IMR-90 (cell line): ENCODE measurements at regions not wholly inside any gene's neighbourhood (a gene's known extent, or its start where the extent isn't known, plus 50 kb on each side); places are given as distances from the start of the nearest gene placed in this dataset.

ENCODE experiments used
- FOS ChIP-seq: fragments of 150-350 bp; IDR thresholded peaks from 2 replicates; pipeline ENCODE4 v1.6.1; 2016; ENCODE audit warnings: low read depth, low read length
- POLR2A ChIP-seq: IDR thresholded peaks from 2 replicates; pipeline ENCODE4 v1.6.1; 2012; ENCODE audit warnings: mild to moderate bottlenecking, low read depth, low read length
- USF2 ChIP-seq: fragments of 150-350 bp; IDR thresholded peaks from 2 replicates; pipeline ENCODE4 v1.6.1; 2017; ENCODE audit warnings: mild to moderate bottlenecking, antibody characterized with exemption, low read length, low read depth
- TF ChIP-seq, protein P1 (sequence below): conservative IDR thresholded peaks from 2 replicates; pipeline ENCODE4 v1.5.1; 2012; ENCODE audit warnings: mild to moderate bottlenecking, low read depth, low read length, improper control_type of control experiment

DNA sequence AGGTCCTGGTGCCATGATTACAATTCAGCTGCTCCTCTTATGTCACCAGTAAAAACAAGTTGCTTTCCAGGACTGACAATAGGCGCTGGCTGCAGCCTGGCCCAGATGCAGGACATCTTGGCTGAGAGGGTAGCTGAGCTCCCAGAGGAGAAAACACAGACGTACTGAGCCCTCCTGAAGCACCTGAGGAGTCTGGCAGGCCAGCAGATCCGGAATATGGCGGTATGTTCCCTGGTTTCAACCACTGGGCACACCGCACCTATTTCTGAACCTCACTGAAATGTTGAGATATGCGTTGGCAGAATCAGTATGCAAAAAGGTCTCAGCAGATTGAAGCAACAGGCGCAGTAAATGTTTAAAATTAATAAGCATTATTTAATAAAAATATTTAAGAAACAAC is 73.1 kb upstream of the BZW1 start:
- TF ChIP-seq, protein P1, sequence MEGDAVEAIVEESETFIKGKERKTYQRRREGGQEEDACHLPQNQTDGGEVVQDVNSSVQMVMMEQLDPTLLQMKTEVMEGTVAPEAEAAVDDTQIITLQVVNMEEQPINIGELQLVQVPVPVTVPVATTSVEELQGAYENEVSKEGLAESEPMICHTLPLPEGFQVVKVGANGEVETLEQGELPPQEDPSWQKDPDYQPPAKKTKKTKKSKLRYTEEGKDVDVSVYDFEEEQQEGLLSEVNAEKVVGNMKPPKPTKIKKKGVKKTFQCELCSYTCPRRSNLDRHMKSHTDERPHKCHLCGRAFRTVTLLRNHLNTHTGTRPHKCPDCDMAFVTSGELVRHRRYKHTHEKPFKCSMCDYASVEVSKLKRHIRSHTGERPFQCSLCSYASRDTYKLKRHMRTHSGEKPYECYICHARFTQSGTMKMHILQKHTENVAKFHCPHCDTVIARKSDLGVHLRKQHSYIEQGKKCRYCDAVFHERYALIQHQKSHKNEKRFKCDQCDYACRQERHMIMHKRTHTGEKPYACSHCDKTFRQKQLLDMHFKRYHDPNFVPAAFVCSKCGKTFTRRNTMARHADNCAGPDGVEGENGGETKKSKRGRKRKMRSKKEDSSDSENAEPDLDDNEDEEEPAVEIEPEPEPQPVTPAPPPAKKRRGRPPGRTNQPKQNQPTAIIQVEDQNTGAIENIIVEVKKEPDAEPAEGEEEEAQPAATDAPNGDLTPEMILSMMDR: no peak
- no peak for TF ChIP-seq POLR2A
- no peak for TF ChIP-seq USF2
- no peak for TF ChIP-seq FOS
